ENCODE measurements at regions not wholly inside any gene's neighbourhood (a gene's known extent, or its start where the extent isn't known, plus 50 kb on each side); places are given as distances from the start of the nearest gene placed in this dataset.

GRCh38 chr2:20540587-20541293 lies 93.9 kb downstream of the RHOB start:
- no peak for DNase-seq

- DNase-seq = no peak
These were observed 94.4 kb downstream of the RHOB start for GRCh38 chr2:20541294-20541640.

GRCh38 chr2:20541651-20542050 lies 94.8 kb downstream of the RHOB start:
- no peak for DNase-seq

GRCh38 chr2:20542269-20542668 lies 95.4 kb downstream of the RHOB start:
- no peak for DNase-seq

GRCh38 chr2:20542746-20543468 lies 96.0 kb downstream of the RHOB start:
- no peak for DNase-seq

GRCh38 chr2:20543469-20544152 lies 96.7 kb downstream of the RHOB start:
- DNase-seq = peak; percentile 56

GRCh38 chr2:20544153-20544747 lies 97.4 kb downstream of the RHOB start:
- peak; percentile 28 for DNase-seq

GRCh38 chr2:20549144-20549543 lies 101.8 kb downstream of the HS1BP3 start:
- DNase-seq = no peak

GRCh38 chr2:20549691-20550348 lies 101.1 kb downstream of the HS1BP3 start:
- no peak for DNase-seq

- no peak for DNase-seq
These were observed 99.5 kb downstream of the HS1BP3 start for GRCh38 chr2:20551260-20551944.

- no peak for DNase-seq
These were observed 99.0 kb downstream of the HS1BP3 start for GRCh38 chr2:20551945-20552328.

GRCh38 chr2:20552847-20553246 lies 98.1 kb downstream of the HS1BP3 start:
- DNase-seq = no peak

- DNase-seq = no peak
These were observed 97.3 kb downstream of the HS1BP3 start for GRCh38 chr2:20553580-20553979.

- no peak for DNase-seq
These were observed 94.9 kb downstream of the HS1BP3 start for GRCh38 chr2:20555954-20556353.

- no peak for DNase-seq
These were observed 94.1 kb downstream of the HS1BP3 start for GRCh38 chr2:20556756-20557155.

- DNase-seq = no peak
These were observed 93.7 kb downstream of the HS1BP3 start for GRCh38 chr2:20557226-20557625.

GRCh38 chr2:20557635-20558034 lies 93.3 kb downstream of the HS1BP3 start:
- DNase-seq = no peak

- DNase-seq = no peak
These were observed 92.3 kb downstream of the HS1BP3 start for GRCh38 chr2:20558391-20559150.

GRCh38 chr2:20559277-20559676 lies 91.6 kb downstream of the HS1BP3 start:
- no peak for DNase-seq

- DNase-seq = no peak
These were observed 90.9 kb downstream of the HS1BP3 start for GRCh38 chr2:20560011-20560410.
